Esophagus muscularis mucosa (tissue), 4 donors: ENCODE measurements at regions not wholly inside any gene's neighbourhood (a gene's known extent, or its start where the extent isn't known, plus 50 kb on each side); places are given as distances from the start of the nearest gene placed in this dataset.

Experiments used
- EP300 ChIP-seq: sonication (generic); formaldehyde crosslinking; IDR thresholded peaks from one replicate; pipeline ENCODE4 v1.6.1; 2017; ENCODE audit warnings: antibody characterized with exemption
- POLR2A ChIP-seq: fragments of 450-650 bp; IDR thresholded peaks from one replicate; pipeline ENCODE4 v1.6.1; 2017; ENCODE audit warnings: antibody characterized with exemption, moderate library complexity, mild to moderate bottlenecking, low read depth
- POLR2AphosphoS5 ChIP-seq, 2 donors: sonication (generic); formaldehyde crosslinking; IDR thresholded peaks; one replicate each; pipeline ENCODE4 v1.6.1; 2017; ENCODE audit warnings: antibody characterized with exemption in 2 of 2
- TF ChIP-seq, protein P1 (sequence below), 3 experiments: fragments of 200-600 bp in 2 of 3; fragments of 450-650 bp in 1 of 3; sonication (generic) in 2 of 3; IDR thresholded peaks; one replicate each; pipeline ENCODE4 v1.5.1; 2017 to 2019; ENCODE audit warnings: antibody characterized with exemption in 3 of 3, mild to moderate bottlenecking in 2 of 3, moderate library complexity in 1 of 3

DNA sequence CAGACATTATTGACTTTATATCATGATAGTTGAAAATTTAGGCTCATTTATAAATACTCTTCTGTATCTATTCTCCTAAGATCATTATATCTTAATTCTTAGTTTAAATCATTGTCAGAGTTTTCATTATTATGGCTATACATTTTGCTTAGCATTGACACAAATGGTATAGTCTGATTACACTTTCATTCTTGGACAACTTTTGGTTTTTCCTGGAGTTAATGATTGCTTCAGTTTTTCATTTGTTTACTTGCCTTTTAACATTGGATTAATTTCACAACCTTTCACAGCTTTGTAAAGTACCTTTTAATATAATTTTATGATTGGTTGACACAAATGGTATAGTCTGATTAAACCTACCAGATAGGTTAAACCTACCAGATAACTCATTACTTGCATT lies 298.2 kb downstream of the DYSF start:
- TF ChIP-seq, protein P1, sequence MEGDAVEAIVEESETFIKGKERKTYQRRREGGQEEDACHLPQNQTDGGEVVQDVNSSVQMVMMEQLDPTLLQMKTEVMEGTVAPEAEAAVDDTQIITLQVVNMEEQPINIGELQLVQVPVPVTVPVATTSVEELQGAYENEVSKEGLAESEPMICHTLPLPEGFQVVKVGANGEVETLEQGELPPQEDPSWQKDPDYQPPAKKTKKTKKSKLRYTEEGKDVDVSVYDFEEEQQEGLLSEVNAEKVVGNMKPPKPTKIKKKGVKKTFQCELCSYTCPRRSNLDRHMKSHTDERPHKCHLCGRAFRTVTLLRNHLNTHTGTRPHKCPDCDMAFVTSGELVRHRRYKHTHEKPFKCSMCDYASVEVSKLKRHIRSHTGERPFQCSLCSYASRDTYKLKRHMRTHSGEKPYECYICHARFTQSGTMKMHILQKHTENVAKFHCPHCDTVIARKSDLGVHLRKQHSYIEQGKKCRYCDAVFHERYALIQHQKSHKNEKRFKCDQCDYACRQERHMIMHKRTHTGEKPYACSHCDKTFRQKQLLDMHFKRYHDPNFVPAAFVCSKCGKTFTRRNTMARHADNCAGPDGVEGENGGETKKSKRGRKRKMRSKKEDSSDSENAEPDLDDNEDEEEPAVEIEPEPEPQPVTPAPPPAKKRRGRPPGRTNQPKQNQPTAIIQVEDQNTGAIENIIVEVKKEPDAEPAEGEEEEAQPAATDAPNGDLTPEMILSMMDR (IDR thresholded peaks at IDR 0.05): no peak
- TF ChIP-seq POLR2A (no peak), EP300 (no peak), POLR2AphosphoS5 (IDR thresholded peaks at IDR 0.05) (no peak)
